ENCODE measurements at regions not wholly inside any gene's neighbourhood (a gene's known extent, or its start where the extent isn't known, plus 50 kb on each side); places are given as distances from the start of the nearest gene placed in this dataset.

GRCh38 chr13:30851697-30852096, 54.4 kb upstream of the MEDAG start:
- Histone ChIP-seq H3K27ac (ENCODE audit: low read depth, low read length) (no peak overlapping the region), H3K9me3 (ENCODE audit: control insufficient read depth, low read length) (no peaks in the 10 kb centered on the region), H3K9ac (ENCODE audit: extremely low read depth, low read length, poor library complexity, severe bottlenecking) (no peak overlapping the region), H3K4me1 (ENCODE audit: control insufficient read depth, insufficient read depth, low read length) (peaks cover 3% of the 10 kb centered on the region), H3K36me3 (ENCODE audit: control insufficient read depth, insufficient read depth, low read length) (no peaks in the 10 kb centered on the region), H3K27me3 (ENCODE audit: control insufficient read depth, insufficient read depth, low read length, poor library complexity, severe bottlenecking) (no peaks in the 10 kb centered on the region), H3K4me3 (ENCODE audit: low read length) (no peak overlapping the region)
- H3K4me3 Mint-ChIP-seq, result no peak overlapping the region
- 75 to 78% methylated on average over 3 to 4 of the region's 5 CpGs for WGBS, 2 experiments (ENCODE audit: insufficient coverage in 1 of 2, insufficient read length in 1 of 2)
- no peak overlapping the region for H3K27ac Mint-ChIP-seq
- H3K27me3 Mint-ChIP-seq (ENCODE audit: insufficient read depth), result peaks cover 3% of the 10 kb centered on the region
- H3K9me3 Mint-ChIP-seq, result peaks cover 3% of the 10 kb centered on the region
- TF ChIP-seq CTCF (conservative IDR thresholded peaks at IDR 0.05), result no peak
- peaks cover 19% of the 10 kb centered on the region for H3K4me1 Mint-ChIP-seq
- no peak for DNase-seq
- H3K36me3 Mint-ChIP-seq (ENCODE audit: low read depth), result no peaks in the 10 kb centered on the region

- peaks cover 15% of the 10 kb centered on the region for H3K27me3 Mint-ChIP-seq (ENCODE audit: insufficient read depth)
Measured at GRCh38 chr13:30855569-30855968, 50.5 kb upstream of the MEDAG start.

GRCh38 chr13:30856005-30856790, 49.9 kb upstream of the MEDAG start:
- Mint-ChIP-seq H3K27me3 (ENCODE audit: insufficient read depth) (peaks cover 20% of the 10 kb centered on the region), H3K4me3 (no peak overlapping the region), H3K36me3 (ENCODE audit: low read depth) (no peaks in the 10 kb centered on the region), H3K9me3 (peaks cover 4% of the 10 kb centered on the region), H3K27ac (no peak overlapping the region), H3K4me1 (peaks cover 26% of the 10 kb centered on the region)
- Histone ChIP-seq H3K4me3 (ENCODE audit: low read length) (no peak overlapping the region), H3K27me3 (ENCODE audit: control insufficient read depth, insufficient read depth, low read length, poor library complexity, severe bottlenecking) (no peaks in the 10 kb centered on the region), H3K36me3 (ENCODE audit: control insufficient read depth, insufficient read depth, low read length) (no peaks in the 10 kb centered on the region), H3K27ac (ENCODE audit: low read depth, low read length) (no peak overlapping the region), H3K9ac (ENCODE audit: extremely low read depth, low read length, poor library complexity, severe bottlenecking) (no peak overlapping the region), H3K4me1 (ENCODE audit: control insufficient read depth, insufficient read depth, low read length) (peaks cover 3% of the 10 kb centered on the region), H3K9me3 (ENCODE audit: control insufficient read depth, low read length) (peaks cover 8% of the 10 kb centered on the region)
- WGBS, 2 experiments (ENCODE audit: insufficient coverage in 1 of 2, insufficient read length in 1 of 2), result 77 to 80% methylated on average over 8 to 9 of the region's 9 CpGs
- no peak for DNase-seq
- TF ChIP-seq CTCF (conservative IDR thresholded peaks at IDR 0.05), result no peak

More at GRCh38 chr13:30855569-30855968, 50.5 kb upstream of the MEDAG start:
- H3K36me3 ChIP-seq (ENCODE audit: control insufficient read depth, insufficient read depth, low read length), result no peaks in the 10 kb centered on the region
- peaks cover 8% of the 10 kb centered on the region for H3K9me3 ChIP-seq (ENCODE audit: control insufficient read depth, low read length)
- 90 to 100% methylated on average over 3 of the region's 3 CpGs for WGBS, 2 experiments (ENCODE audit: insufficient coverage in 1 of 2, insufficient read length in 1 of 2)
- no peak overlapping the region for H3K9ac ChIP-seq (ENCODE audit: extremely low read depth, low read length, poor library complexity, severe bottlenecking)
- DNase-seq, result no peak
- Mint-ChIP-seq H3K4me1 (peaks cover 26% of the 10 kb centered on the region), H3K4me3 (no peak overlapping the region), H3K27ac (no peak overlapping the region), H3K36me3 (ENCODE audit: low read depth) (no peaks in the 10 kb centered on the region), H3K9me3 (peaks cover 4% of the 10 kb centered on the region)
- H3K4me3 ChIP-seq (ENCODE audit: low read length), result no peak overlapping the region
- no peak overlapping the region for H3K27ac ChIP-seq (ENCODE audit: low read depth, low read length)
- TF ChIP-seq CTCF (conservative IDR thresholded peaks at IDR 0.05), result no peak
- H3K4me1 ChIP-seq (ENCODE audit: control insufficient read depth, insufficient read depth, low read length), result peaks cover 3% of the 10 kb centered on the region
- no peaks in the 10 kb centered on the region for H3K27me3 ChIP-seq (ENCODE audit: control insufficient read depth, insufficient read depth, low read length, poor library complexity, severe bottlenecking)
